ENCODE measurements at regions not wholly inside any gene's neighbourhood (a gene's known extent, or its start where the extent isn't known, plus 50 kb on each side); places are given as distances from the start of the nearest gene placed in this dataset.

GRCh38 chr2:15074319-15074718 lies 441.8 kb downstream of the LRATD1 start:
- Mint-ChIP-seq H3K9me3 (peaks cover 0 to 8% of the 10 kb centered on the region in 2 donors), H3K4me3 (no peak overlapping the region), H3K4me1 (no peaks in the 10 kb centered on the region), H3K27ac (no peak overlapping the region), H3K27me3 (peaks cover 18% of the 10 kb centered on the region)
- ATAC-seq, result no peak
- DNase-seq, result no peak

- ATAC-seq (no peak), DNase-seq (no peak)
- Mint-ChIP-seq H3K4me3 (no peak overlapping the region), H3K4me1 (no peaks in the 10 kb centered on the region), H3K9me3 (peaks cover 0 to 8% of the 10 kb centered on the region in 2 donors), H3K27me3 (peaks cover 25% of the 10 kb centered on the region), H3K27ac (no peak overlapping the region)
Observed at GRCh38 chr2:15074751-15075700, 442.5 kb downstream of the LRATD1 start.

- H3K4me3 Mint-ChIP-seq, result no peak overlapping the region
- peaks cover 0 to 8% of the 10 kb centered on the region in 2 donors for H3K9me3 Mint-ChIP-seq
- DNase-seq (no peak), ATAC-seq (no peak)
- H3K27me3 Mint-ChIP-seq, result peaks cover 29% of the 10 kb centered on the region
- no peaks in the 10 kb centered on the region for H3K4me1 Mint-ChIP-seq
- H3K27ac Mint-ChIP-seq, result no peak overlapping the region
Observed at GRCh38 chr2:15076668-15077067, 444.2 kb downstream of the LRATD1 start.

- no peak overlapping the region for H3K27ac Mint-ChIP-seq
- peaks cover 23% of the 10 kb centered on the region for H3K27me3 Mint-ChIP-seq
- H3K4me3 Mint-ChIP-seq, result no peak overlapping the region
- ATAC-seq (no peak), DNase-seq (no peak)
- H3K9me3 Mint-ChIP-seq, result peaks cover 0 to 8% of the 10 kb centered on the region in 2 donors
- no peaks in the 10 kb centered on the region for H3K4me1 Mint-ChIP-seq
Observed at GRCh38 chr2:15081356-15081755, 448.8 kb downstream of the LRATD1 start.

- ATAC-seq (no peak), DNase-seq (no peak)
- Mint-ChIP-seq H3K4me3 (no peak overlapping the region), H3K27me3 (peaks cover 23% of the 10 kb centered on the region), H3K4me1 (no peaks in the 10 kb centered on the region), H3K9me3 (peaks cover 0 to 2% of the 10 kb centered on the region in 2 donors), H3K27ac (no peak overlapping the region)
Observed at GRCh38 chr2:15082105-15083058, 449.9 kb downstream of the LRATD1 start.

GRCh38 chr2:15084826-15085489 lies 452.4 kb downstream of the LRATD1 start:
- Mint-ChIP-seq H3K4me3 (no peak overlapping the region), H3K27me3 (peaks cover 15% of the 10 kb centered on the region), H3K9me3 (no peaks in the 10 kb centered on the region), H3K27ac (no peak overlapping the region), H3K4me1 (no peaks in the 10 kb centered on the region)
- peak; percentile 48 for ATAC-seq
- no peak for DNase-seq

- ATAC-seq (no peak), DNase-seq (no peak)
- H3K4me1 Mint-ChIP-seq, result peaks cover 8% of the 10 kb centered on the region
- no peaks in the 10 kb centered on the region for H3K27me3 Mint-ChIP-seq
- H3K4me3 Mint-ChIP-seq, result no peak overlapping the region
- H3K27ac Mint-ChIP-seq, result no peak overlapping the region
- H3K9me3 Mint-ChIP-seq, result no peaks in the 10 kb centered on the region
Observed at GRCh38 chr2:15092181-15092580, 459.7 kb downstream of the LRATD1 start.

GRCh38 chr2:15092691-15093090 lies 460.2 kb downstream of the LRATD1 start:
- DNase-seq (no peak), ATAC-seq (no peak)
- no peak overlapping the region for H3K27ac Mint-ChIP-seq
- no peak overlapping the region for H3K4me3 Mint-ChIP-seq
- no peaks in the 10 kb centered on the region for H3K27me3 Mint-ChIP-seq
- no peaks in the 10 kb centered on the region for H3K9me3 Mint-ChIP-seq
- peaks cover 8% of the 10 kb centered on the region for H3K4me1 Mint-ChIP-seq

- Mint-ChIP-seq H3K27me3 (no peaks in the 10 kb centered on the region), H3K4me1 (peaks cover 8% of the 10 kb centered on the region), H3K27ac (no peak overlapping the region), H3K9me3 (no peaks in the 10 kb centered on the region), H3K4me3 (no peak overlapping the region)
- ATAC-seq (no peak), DNase-seq (no peak)
Observed at GRCh38 chr2:15094161-15094560, 461.6 kb downstream of the LRATD1 start.

- H3K9me3 Mint-ChIP-seq, result no peaks in the 10 kb centered on the region
- H3K27me3 Mint-ChIP-seq, result peaks cover 4% of the 10 kb centered on the region
- H3K4me3 Mint-ChIP-seq, result no peak overlapping the region
- peak overlapping the region in 1 of 2 donors; percentile 0 for H3K27ac Mint-ChIP-seq
- DNase-seq (no peak), ATAC-seq (no peak)
- peaks cover 8% of the 10 kb centered on the region for H3K4me1 Mint-ChIP-seq
Observed at GRCh38 chr2:15096873-15097272, 464.3 kb downstream of the NBAS start.

- DNase-seq (no peak), ATAC-seq (no peak)
- Mint-ChIP-seq H3K9me3 (peaks cover 23 to 30% of the 10 kb centered on the region in 2 donors), H3K4me1 (no peaks in the 10 kb centered on the region), H3K27ac (no peak overlapping the region), H3K4me3 (no peak overlapping the region), H3K27me3 (peaks cover 9% of the 10 kb centered on the region)
Observed at GRCh38 chr2:15107137-15107536, 454.0 kb downstream of the NBAS start.

GRCh38 chr2:15111718-15112117 lies 449.4 kb downstream of the NBAS start:
- ATAC-seq (no peak), DNase-seq (no peak)
- H3K4me1 Mint-ChIP-seq, result no peaks in the 10 kb centered on the region
- peaks cover 31 to 36% of the 10 kb centered on the region in 2 donors for H3K9me3 Mint-ChIP-seq
- no peaks in the 10 kb centered on the region for H3K27me3 Mint-ChIP-seq
- H3K27ac Mint-ChIP-seq, result no peak overlapping the region
- H3K4me3 Mint-ChIP-seq, result no peak overlapping the region

GRCh38 chr2:15112216-15112615 lies 448.9 kb downstream of the NBAS start:
- no peaks in the 10 kb centered on the region for H3K27me3 Mint-ChIP-seq
- ATAC-seq (no peak), DNase-seq (no peak)
- no peak overlapping the region for H3K4me3 Mint-ChIP-seq
- H3K9me3 Mint-ChIP-seq, result peaks cover 31 to 36% of the 10 kb centered on the region in 2 donors
- no peaks in the 10 kb centered on the region for H3K4me1 Mint-ChIP-seq
- no peak overlapping the region for H3K27ac Mint-ChIP-seq

GRCh38 chr2:15115776-15116175 lies 445.4 kb downstream of the NBAS start:
- no peak for DNase-seq
- no peak for ATAC-seq
- Mint-ChIP-seq H3K9me3 (peaks cover 19 to 23% of the 10 kb centered on the region in 2 donors), H3K27me3 (no peaks in the 10 kb centered on the region), H3K4me3 (no peak overlapping the region), H3K4me1 (peaks cover 11% of the 10 kb centered on the region), H3K27ac (no peak overlapping the region)

- DNase-seq, result no peak
- H3K4me1 Mint-ChIP-seq, result peaks cover 14% of the 10 kb centered on the region
- no peak overlapping the region for H3K27ac Mint-ChIP-seq
- peaks cover 11 to 16% of the 10 kb centered on the region in 2 donors for H3K9me3 Mint-ChIP-seq
- no peak overlapping the region for H3K4me3 Mint-ChIP-seq
- no peaks in the 10 kb centered on the region for H3K27me3 Mint-ChIP-seq
- no peak for ATAC-seq
Observed at GRCh38 chr2:15116830-15117229, 444.3 kb downstream of the NBAS start.
